Neural cell (in vitro differentiated cells): ENCODE measurements at regions not wholly inside any gene's neighbourhood (a gene's known extent, or its start where the extent isn't known, plus 50 kb on each side); places are given as distances from the start of the nearest gene placed in this dataset.
"Not testable (repeated sequence)": the region's sequence is repeated elsewhere in the genome, so short reads cannot be mapped to it uniquely, and the experiment has no call there.

Experiments used
- H2AFZ ChIP-seq: fragments of 200-600, 300-800 bp; sonication (generic), shearing (Covaris generic); 2 replicates; pipeline ENCODE4 v1.6.0; 2014; ENCODE audit warnings: low read depth, mild to moderate bottlenecking, antibody characterized with exemption, low read length, moderate library complexity
- H3F3A ChIP-seq: fragments of 200-600 bp; shearing (Covaris generic); 2 replicates; pipeline ENCODE4 v1.6.1; 2016; ENCODE audit warnings: mild to moderate bottlenecking, moderate library complexity, mixed read lengths, antibody characterized with exemption, low read length; ENCODE audit not compliant: insufficient read depth, poor library complexity, severe bottlenecking
- H3K27ac ChIP-seq: fragments of 200-600, 300-800 bp; sonication (generic), shearing (Covaris generic); 2 replicates; pipeline ENCODE4 v1.5.1; 2014; ENCODE audit warnings: mild to moderate bottlenecking, low read length, moderate library complexity
- H3K27me3 ChIP-seq: fragments of 300-800, 200-600 bp; sonication (generic), shearing (Covaris generic); 2 replicates; pipeline ENCODE4 v1.6.0; 2014; ENCODE audit warnings: mild to moderate bottlenecking, low read depth, low read length, moderate library complexity; ENCODE audit not compliant: insufficient read depth
- H3K36me3 ChIP-seq: fragments of 300-800, 200-600 bp; sonication (generic), shearing (Covaris generic); 2 replicates; pipeline ENCODE4 v1.5.1; 2014; ENCODE audit warnings: mild to moderate bottlenecking, antibody characterized with exemption, low read length, moderate library complexity; ENCODE audit not compliant: insufficient read depth
- H3K4me2 ChIP-seq: fragments of 300-800, 200-600 bp; sonication (generic), shearing (Covaris generic); 2 replicates; pipeline ENCODE4 v1.6.0; 2014; ENCODE audit warnings: mild to moderate bottlenecking, low read length
- H3K4me3 ChIP-seq: fragments of 300-800, 200-600 bp; sonication (generic), shearing (Covaris generic); 2 replicates; pipeline ENCODE4 v1.5.1; 2014; ENCODE audit warnings: mild to moderate bottlenecking, low read length, moderate library complexity
- H3K79me2 ChIP-seq: fragments of 200-600 bp; shearing (Covaris generic); replicated peaks from 2 replicates; pipeline ENCODE4 v1.6.0; 2014; ENCODE audit warnings: mild to moderate bottlenecking, low read length, moderate library complexity; ENCODE audit not compliant: insufficient read depth
- H3K9ac ChIP-seq: fragments of 300-800, 200-600 bp; sonication (generic), shearing (Covaris generic); 2 replicates; pipeline ENCODE4 v1.6.1; 2016; ENCODE audit warnings: mild to moderate bottlenecking, low read length, mixed read lengths
- H3K9me2 ChIP-seq: fragments of 200-600 bp; shearing (Covaris generic); 2 replicates; pipeline ENCODE4 v1.6.1; 2016; ENCODE audit warnings: mild to moderate bottlenecking, low read length, mixed read lengths; ENCODE audit not compliant: insufficient read depth
- H3K9me3 ChIP-seq: fragments of 200-600, 300-800 bp; sonication (generic), shearing (Covaris generic); 2 replicates; pipeline ENCODE4 v1.6.1; 2016; ENCODE audit warnings: mild to moderate bottlenecking, mixed run types, low read length, moderate library complexity, mixed read lengths
- H4K20me1 ChIP-seq: fragments of 200-600 bp; shearing (Covaris generic); 2 replicates; pipeline ENCODE4 v1.6.1; 2016; ENCODE audit warnings: mild to moderate bottlenecking, mixed run types; ENCODE audit not compliant: insufficient read depth
- CTCF ChIP-seq: fragments of 450-650 bp; IDR thresholded peaks from 2 replicates; pipeline ENCODE4 v1.5.1; 2014; ENCODE audit warnings: antibody characterized with exemption, mild to moderate bottlenecking, moderate library complexity; ENCODE audit not compliant: poor library complexity, severe bottlenecking
- EP300 ChIP-seq: fragments of 450-650 bp; conservative IDR thresholded peaks from 2 replicates; pipeline ENCODE4 v1.6.1; 2014; ENCODE audit warnings: antibody characterized with exemption, mild to moderate bottlenecking, moderate library complexity; ENCODE audit not compliant: poor library complexity, severe bottlenecking
- EZH2 ChIP-seq: fragments of 200-600, 300-800 bp; shearing (Covaris generic), sonication (generic); IDR thresholded peaks from 2 replicates; pipeline ENCODE4 v1.6.1; 2014; ENCODE audit warnings: antibody characterized with exemption, low read length, borderline replicate concordance, mild to moderate bottlenecking; ENCODE audit not compliant: insufficient read depth, poor library complexity, severe bottlenecking
- MXI1 ChIP-seq: fragments of 450-650 bp; conservative IDR thresholded peaks from 2 replicates; pipeline ENCODE4 v1.6.1; 2014; ENCODE audit warnings: antibody characterized with exemption, mild to moderate bottlenecking; ENCODE audit not compliant: poor library complexity, severe bottlenecking
- POLR2AphosphoS5 ChIP-seq: IDR thresholded peaks from 2 replicates; pipeline ENCODE4 v1.6.1; 2012
- RAD21 ChIP-seq: fragments of 450-650 bp; conservative IDR thresholded peaks from 2 replicates; pipeline ENCODE4 v1.6.1; 2014; ENCODE audit warnings: antibody characterized with exemption, mild to moderate bottlenecking, moderate library complexity
- REST ChIP-seq: IDR thresholded peaks from 2 replicates; pipeline ENCODE4 v1.6.1; 2012; ENCODE audit warnings: borderline replicate concordance
- SMC3 ChIP-seq: fragments of 450-650 bp; conservative IDR thresholded peaks from 2 replicates; pipeline ENCODE4 v1.6.1; 2014; ENCODE audit warnings: antibody characterized with exemption, mild to moderate bottlenecking, moderate library complexity; ENCODE audit not compliant: poor library complexity
- TAF1 ChIP-seq: IDR thresholded peaks from 2 replicates; pipeline ENCODE4 v1.6.1; 2012; ENCODE audit warnings: low read depth

GRCh38 chr1:181324797-181325616 lies 158.3 kb upstream of the CACNA1E start:
- H3K9me2 ChIP-seq: no peaks in the 10 kb centered on the region
- no peaks in the 10 kb centered on the region for H3K79me2 ChIP-seq
- no peaks in the 10 kb centered on the region for H3K36me3 ChIP-seq
- no peak overlapping the region for H3K27ac ChIP-seq
- no peak overlapping the region for H2AFZ ChIP-seq
- H3K9me3 ChIP-seq: no peaks in the 10 kb centered on the region
- H3K9ac ChIP-seq: no peak overlapping the region
- no peak overlapping the region for H3K4me3 ChIP-seq
- peaks cover 1% of the 10 kb centered on the region for H3K27me3 ChIP-seq
- no peak overlapping the region for H3K4me2 ChIP-seq
- no peaks in the 10 kb centered on the region for H3F3A ChIP-seq
- TF ChIP-seq RAD21 (no peak), TAF1 (no peak), SMC3 (no peak), EP300 (no peak), REST (no peak), EZH2 (no peak)
- no peaks in the 10 kb centered on the region for H4K20me1 ChIP-seq

- not testable (repeated sequence) for H3K4me2 ChIP-seq, H3K36me3 ChIP-seq, H3K79me2 ChIP-seq, H3K27me3 ChIP-seq, H3K9ac ChIP-seq, H3K9me2 ChIP-seq, H3K9me3 ChIP-seq, H4K20me1 ChIP-seq, H3F3A ChIP-seq, H3K4me3 ChIP-seq, H3K27ac ChIP-seq, H2AFZ ChIP-seq
Observed at GRCh38 chr1:181325765-181326164, 157.6 kb upstream of the CACNA1E start.

GRCh38 chr1:181326348-181326747 lies 157.0 kb upstream of the CACNA1E start:
- H3K27ac ChIP-seq: no peak overlapping the region
- H4K20me1 ChIP-seq: no peaks in the 10 kb centered on the region
- H3F3A ChIP-seq: no peaks in the 10 kb centered on the region
- H3K27me3 ChIP-seq: no peaks in the 10 kb centered on the region
- H3K9ac ChIP-seq: no peak overlapping the region
- no peak overlapping the region for H2AFZ ChIP-seq
- no peaks in the 10 kb centered on the region for H3K9me2 ChIP-seq
- TF ChIP-seq REST (no peak), TAF1 (no peak), CTCF (no peak), EZH2 (no peak), SMC3 (no peak), MXI1 (no peak), POLR2AphosphoS5 (no peak), RAD21 (no peak), EP300 (no peak)
- H3K4me2 ChIP-seq: no peak overlapping the region
- H3K36me3 ChIP-seq: no peaks in the 10 kb centered on the region
- H3K79me2 ChIP-seq: no peaks in the 10 kb centered on the region
- no peaks in the 10 kb centered on the region for H3K9me3 ChIP-seq
- no peak overlapping the region for H3K4me3 ChIP-seq
